Fibroblast of lung (primary cell): ENCODE measurements at regions not wholly inside any gene's neighbourhood (a gene's known extent, or its start where the extent isn't known, plus 50 kb on each side); places are given as distances from the start of the nearest gene placed in this dataset.

ENCODE experiments used
- DNase-seq, 2 donors: peaks; one replicate each; pipeline versions ENCODE4 v3.0.0 to v3.0.0-alpha.2; 2010; ENCODE audit warnings: low read depth in 2 of 2
- H2AFZ ChIP-seq: 2 replicates; pipeline ENCODE4 v1.5.1; 2012; ENCODE audit warnings: low read length, control low read depth, inconsistent platforms
- H3K27ac ChIP-seq: 2 replicates; pipeline ENCODE4 v1.5.1; 2011; ENCODE audit warnings: low read length, control low read depth; ENCODE audit not compliant: insufficient read depth
- H3K27me3 ChIP-seq: 2 replicates; pipeline ENCODE4 v1.5.1; 2011; ENCODE audit warnings: mild to moderate bottlenecking, low read length; ENCODE audit not compliant: control insufficient read depth, insufficient read depth
- H3K36me3 ChIP-seq: 2 replicates; pipeline ENCODE4 v1.5.1; 2011; ENCODE audit warnings: low read length; ENCODE audit not compliant: control insufficient read depth, insufficient read depth
- H3K4me1 ChIP-seq: 2 replicates; pipeline ENCODE4 v1.5.1; 2011; ENCODE audit warnings: low read length; ENCODE audit not compliant: control insufficient read depth, insufficient read depth; ENCODE audit errors: extremely low read depth
- H3K4me2 ChIP-seq: 2 replicates; pipeline ENCODE4 v1.5.1; 2011; ENCODE audit warnings: low read length, control low read depth; ENCODE audit not compliant: insufficient read depth; ENCODE audit errors: extremely low read depth
- H3K4me3 ChIP-seq, 4 experiments: fragments of 200-600 bp in 1 of 4; sonication (generic) in 1 of 4; replicated peaks in 1 of 4; 2 replicates each; pipeline ENCODE4 v1.5.1; 2011 to 2016; ENCODE audit warnings: low read length in 4 of 4, low read depth in 3 of 4, mild to moderate bottlenecking in 3 of 4, control low read depth in 2 of 4, inconsistent platforms in 1 of 4, mixed read lengths in 1 of 4; ENCODE audit not compliant: insufficient read depth in 1 of 4; ENCODE audit errors: control extremely low read depth in 1 of 4
- H3K79me2 ChIP-seq: 2 replicates; pipeline ENCODE4 v1.5.1; 2012; ENCODE audit warnings: mild to moderate bottlenecking, low read length, inconsistent platforms; ENCODE audit not compliant: control insufficient read depth, insufficient read depth
- H3K9ac ChIP-seq: 2 replicates; pipeline ENCODE4 v1.5.1; 2011; ENCODE audit warnings: mild to moderate bottlenecking, low read length, control low read depth; ENCODE audit not compliant: insufficient read depth
- H3K9me3 ChIP-seq: 2 replicates; pipeline ENCODE4 v1.5.1; 2012; ENCODE audit warnings: low read depth, low read length; ENCODE audit not compliant: control insufficient read depth, insufficient read depth
- H4K20me1 ChIP-seq: 2 replicates; pipeline ENCODE4 v1.5.1; 2011; ENCODE audit warnings: low read length; ENCODE audit not compliant: control insufficient read depth, insufficient read depth; ENCODE audit errors: extremely low read depth
- CTCF ChIP-seq, 2 donors: IDR thresholded peaks in 1 of 2; conservative IDR thresholded peaks in 1 of 2; 1 replicate in 1 of 2; 2 replicates in 1 of 2; pipeline ENCODE4 v1.5.1; 2011 to 2012; ENCODE audit warnings: low read length in 2 of 2, control low read depth in 1 of 2, inconsistent platforms in 1 of 2, low read depth in 1 of 2, mild to moderate bottlenecking in 1 of 2
- EZH2 ChIP-seq: IDR thresholded peaks from 2 replicates; pipeline ENCODE4 v1.5.1; 2012; ENCODE audit warnings: low read length, control low read depth, mild to moderate bottlenecking; ENCODE audit errors: missing control alignments

DNA sequence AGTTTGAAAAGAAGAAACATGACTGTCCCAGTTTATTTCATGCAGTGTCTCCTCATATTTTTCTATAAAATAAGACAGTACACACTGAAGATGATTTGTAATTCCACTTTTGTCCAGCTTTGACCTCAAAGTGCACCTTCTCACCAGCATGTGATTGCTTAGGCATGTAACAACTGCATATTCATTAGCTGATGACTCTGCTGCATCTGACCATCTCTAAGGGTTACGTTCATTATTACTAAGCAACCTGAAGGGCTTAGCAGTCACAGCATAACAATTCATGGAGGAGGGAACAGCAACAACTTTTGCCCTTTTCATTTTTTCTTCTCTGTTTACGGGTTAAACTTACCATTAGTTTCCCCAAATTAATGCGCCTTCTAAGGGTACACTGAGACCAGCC, 330.6 kb upstream of the PIK3C3 start:
- Histone ChIP-seq H3K4me1 (no peaks in the 10 kb centered on the region), H3K36me3 (no peaks in the 10 kb centered on the region), H3K27me3 (no peaks in the 10 kb centered on the region), H3K4me2 (no peak overlapping the region), H3K4me3 (no peak overlapping the region), H2AFZ (no peak overlapping the region), H3K79me2 (no peaks in the 10 kb centered on the region), H3K9ac (no peak overlapping the region), H3K9me3 (no peaks in the 10 kb centered on the region), H3K27ac (no peak overlapping the region), H4K20me1 (no peaks in the 10 kb centered on the region)
- TF ChIP-seq CTCF (conservative IDR thresholded peaks at IDR 0.05 in 1 of 2, IDR thresholded peaks at IDR 0.05 in 1 of 2; ENCODE audit: low read depth in 1 of 2, low read length in 2 of 2) = no peak
- TF ChIP-seq EZH2 = no peak
- DNase-seq = peak in 1 of 2 donors; percentile 69

DNA sequence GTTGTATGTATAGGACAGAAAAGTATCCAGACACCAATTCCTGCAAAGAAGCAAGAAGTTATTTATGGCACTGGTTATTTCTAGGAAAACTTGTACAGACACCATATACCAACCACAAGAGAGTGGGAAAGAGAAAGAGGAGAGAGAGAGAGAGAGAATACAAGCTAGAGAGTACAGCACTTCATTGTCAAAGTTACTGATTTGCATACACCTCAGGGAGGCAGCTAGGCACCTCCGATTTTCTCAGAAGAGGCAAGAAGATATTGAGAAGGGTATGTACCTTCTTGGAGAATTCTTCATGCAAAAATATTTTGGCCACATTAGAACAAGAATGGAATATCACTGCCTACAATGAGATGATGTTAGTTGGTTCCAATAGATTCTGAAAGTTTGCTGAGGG, 333.9 kb upstream of the PIK3C3 start:
- Histone ChIP-seq H3K36me3 (no peaks in the 10 kb centered on the region), H4K20me1 (no peaks in the 10 kb centered on the region), H2AFZ (no peak overlapping the region), H3K27me3 (no peaks in the 10 kb centered on the region), H3K4me2 (no peak overlapping the region), H3K4me3 (no peak overlapping the region), H3K9me3 (no peaks in the 10 kb centered on the region), H3K4me1 (no peaks in the 10 kb centered on the region), H3K9ac (no peak overlapping the region), H3K27ac (no peak overlapping the region), H3K79me2 (no peaks in the 10 kb centered on the region)
- TF ChIP-seq EZH2 (no peak), CTCF (conservative IDR thresholded peaks at IDR 0.05 in 1 of 2, IDR thresholded peaks at IDR 0.05 in 1 of 2; ENCODE audit: low read depth in 1 of 2, low read length in 2 of 2) (no peak)
- no peak for DNase-seq

DNA sequence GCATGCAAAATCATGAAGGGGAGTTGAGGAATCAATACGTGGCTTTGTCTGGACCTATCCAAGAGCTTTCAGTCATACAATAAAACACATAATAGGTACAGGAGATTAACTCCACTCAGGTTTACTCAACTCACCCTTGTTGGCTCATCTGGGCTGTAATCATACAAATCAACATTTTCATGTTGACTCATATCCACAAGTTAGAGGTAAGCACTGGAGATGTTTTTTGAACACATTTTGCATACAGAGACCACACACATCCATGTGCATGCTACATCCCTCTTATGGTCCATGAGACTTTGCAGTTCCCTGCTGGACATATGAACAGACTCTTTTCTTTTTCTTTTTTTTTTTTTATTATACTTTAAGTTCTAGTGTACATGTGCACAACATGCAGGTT, 336.9 kb upstream of the PIK3C3 start:
- no peaks in the 10 kb centered on the region for H3K36me3 ChIP-seq
- H3K27ac ChIP-seq = no peak overlapping the region
- H3K4me3 ChIP-seq = no peak overlapping the region
- no peak overlapping the region for H3K9ac ChIP-seq
- H3K79me2 ChIP-seq = no peaks in the 10 kb centered on the region
- H2AFZ ChIP-seq = no peak overlapping the region
- DNase-seq = no peak
- no peaks in the 10 kb centered on the region for H3K4me1 ChIP-seq
- H4K20me1 ChIP-seq = no peaks in the 10 kb centered on the region
- no peak overlapping the region for H3K4me2 ChIP-seq
- TF ChIP-seq CTCF (conservative IDR thresholded peaks at IDR 0.05 in 1 of 2, IDR thresholded peaks at IDR 0.05 in 1 of 2; ENCODE audit: low read depth in 1 of 2, low read length in 2 of 2) = no peak
- no peaks in the 10 kb centered on the region for H3K9me3 ChIP-seq
- H3K27me3 ChIP-seq = no peaks in the 10 kb centered on the region
